Nephron progenitor cell (in vitro differentiated cells): ENCODE measurements at regions not wholly inside any gene's neighbourhood (a gene's known extent, or its start where the extent isn't known, plus 50 kb on each side); places are given as distances from the start of the nearest gene placed in this dataset.
"Not testable (repeated sequence)": the region's sequence is repeated elsewhere in the genome, so short reads cannot be mapped to it uniquely, and the experiment has no call there.

ENCODE experiments used
- DNase-seq: peaks from one replicate; pipeline ENCODE4 v3.0.0; 2021
- H3K27ac Mint-ChIP-seq: 2 replicates; pipeline ENCODE4 v1.8.0; 2021; ENCODE audit warnings: mild to moderate bottlenecking, moderate library complexity, mixed read lengths
- H3K27me3 Mint-ChIP-seq: 2 replicates; pipeline ENCODE4 v1.8.0; 2021; ENCODE audit warnings: mild to moderate bottlenecking, low read depth, mixed read lengths; ENCODE audit not compliant: poor library complexity
- H3K36me3 Mint-ChIP-seq: 2 replicates; pipeline ENCODE4 v1.8.0; 2021; ENCODE audit warnings: low read depth, mixed read lengths
- H3K4me1 Mint-ChIP-seq: 2 replicates; pipeline ENCODE4 v1.8.0; 2021; ENCODE audit warnings: mixed read lengths
- H3K4me3 Mint-ChIP-seq: 2 replicates; pipeline ENCODE4 v1.8.0; 2021; ENCODE audit warnings: mild to moderate bottlenecking, moderate library complexity, mixed read lengths
- H3K9me3 Mint-ChIP-seq: 2 replicates; pipeline ENCODE4 v1.8.0; 2021; ENCODE audit warnings: mild to moderate bottlenecking, moderate library complexity, mixed read lengths
- CTCF ChIP-seq: fragments of 200-600 bp; sonication (generic); IDR thresholded peaks from 2 replicates; pipeline ENCODE4 v1.5.0; 2021; ENCODE audit warnings: antibody characterized with exemption

GRCh38 chrX:1743663-1744062 is 128.8 kb downstream of the ASMT start:
- DNase-seq, result no peak
- H3K27ac Mint-ChIP-seq, result peak overlapping the region; percentile 29
- TF ChIP-seq CTCF, result no peak
- H3K4me3 Mint-ChIP-seq, result no peak overlapping the region
- H3K9me3 Mint-ChIP-seq, result peaks cover 54% of the 10 kb centered on the region
- H3K36me3 Mint-ChIP-seq, result peaks cover 23% of the 10 kb centered on the region
- H3K27me3 Mint-ChIP-seq, result peaks cover 4% of the 10 kb centered on the region
- peaks cover 21% of the 10 kb centered on the region for H3K4me1 Mint-ChIP-seq

GRCh38 chrX:1748408-1748807 is 133.5 kb downstream of the ASMT start:
- Mint-ChIP-seq H3K4me3 (no peak overlapping the region), H3K4me1 (peaks cover 24% of the 10 kb centered on the region), H3K27ac (no peak overlapping the region), H3K27me3 (no peaks in the 10 kb centered on the region), H3K36me3 (peaks cover 23% of the 10 kb centered on the region), H3K9me3 (peaks cover 44% of the 10 kb centered on the region)
- DNase-seq, result no peak
- TF ChIP-seq CTCF, result no peak

- H3K4me1 Mint-ChIP-seq, result peaks cover 20% of the 10 kb centered on the region
- DNase-seq, result no peak
- peaks cover 33% of the 10 kb centered on the region for H3K9me3 Mint-ChIP-seq
- no peak overlapping the region for H3K27ac Mint-ChIP-seq
- no peak overlapping the region for H3K4me3 Mint-ChIP-seq
- H3K27me3 Mint-ChIP-seq, result no peaks in the 10 kb centered on the region
- H3K36me3 Mint-ChIP-seq, result peaks cover 12% of the 10 kb centered on the region
- no peak for TF ChIP-seq CTCF
Measured at GRCh38 chrX:1749499-1749898, 134.6 kb downstream of the ASMT start.

- no peak for TF ChIP-seq CTCF
- no peak overlapping the region for H3K4me3 Mint-ChIP-seq
- peak overlapping the region; percentile 29 for H3K27ac Mint-ChIP-seq
- DNase-seq, result no peak
- peaks cover 29% of the 10 kb centered on the region for H3K9me3 Mint-ChIP-seq
- no peaks in the 10 kb centered on the region for H3K27me3 Mint-ChIP-seq
- H3K4me1 Mint-ChIP-seq, result peaks cover 13% of the 10 kb centered on the region
- peaks cover 4% of the 10 kb centered on the region for H3K36me3 Mint-ChIP-seq
Measured at GRCh38 chrX:1750267-1750666, 135.4 kb downstream of the ASMT start.

GRCh38 chrX:1751781-1752180 is 136.9 kb downstream of the ASMT start:
- Mint-ChIP-seq H3K27ac (no peak overlapping the region), H3K4me3 (no peak overlapping the region), H3K4me1 (peaks cover 8% of the 10 kb centered on the region), H3K9me3 (peaks cover 33% of the 10 kb centered on the region), H3K36me3 (peaks cover 5% of the 10 kb centered on the region), H3K27me3 (no peaks in the 10 kb centered on the region)
- no peak for TF ChIP-seq CTCF
- DNase-seq, result no peak

- not testable (repeated sequence) for H3K4me1 Mint-ChIP-seq
Measured at GRCh38 chrX:1752799-1753198, 137.9 kb downstream of the ASMT start.

More at GRCh38 chrX:1752799-1753198, 137.9 kb downstream of the ASMT start:
- not testable (repeated sequence) for H3K27me3 Mint-ChIP-seq, DNase-seq, H3K27ac Mint-ChIP-seq, H3K4me3 Mint-ChIP-seq, H3K36me3 Mint-ChIP-seq
- peaks cover 41% of the 10 kb centered on the region for H3K9me3 Mint-ChIP-seq
